Uterus (tissue), 3 donors: ENCODE measurements at regions not wholly inside any gene's neighbourhood (a gene's known extent, or its start where the extent isn't known, plus 50 kb on each side); places are given as distances from the start of the nearest gene placed in this dataset.

Experiments
- DNase-seq, 2 donors: peaks; one replicate each; pipeline ENCODE4 v3.0.0-alpha.2; 2019 to 2020
- H3K27ac ChIP-seq, 2 donors: fragments of 200-600 bp; sonication (generic); 1 replicate in 1 of 2; 2 replicates in 1 of 2; pipeline ENCODE4 v1.5.1; 2016 to 2018
- H3K27me3 ChIP-seq, 2 donors: fragments of 200-600 bp; sonication (generic); one replicate each; pipeline ENCODE4 v1.5.1; 2018 to 2019; ENCODE audit warnings: control low read depth in 1 of 2
- H3K36me3 ChIP-seq, 2 donors: fragments of 200-600 bp; sonication (generic); one replicate each; pipeline ENCODE4 v1.5.1; 2019; ENCODE audit warnings: control low read depth in 1 of 2
- H3K4me1 ChIP-seq, 2 donors: fragments of 200-600 bp; sonication (generic); one replicate each; pipeline ENCODE4 v1.5.1; 2018 to 2019; ENCODE audit warnings: control low read depth in 1 of 2
- H3K4me3 ChIP-seq, 2 donors: fragments of 200-600 bp; sonication (generic); 1 replicate in 1 of 2; 2 replicates in 1 of 2; pipeline ENCODE4 v1.5.1; 2018 to 2019; ENCODE audit warnings: mild to moderate bottlenecking in 1 of 2
- H3K9me3 ChIP-seq, 2 donors: fragments of 200-600 bp; sonication (generic); one replicate each; pipeline ENCODE4 v1.5.1; 2019; ENCODE audit warnings: control low read depth in 1 of 2
- CTCF ChIP-seq, 4 experiments: fragments of 200-600 bp in 2 of 4; fragments of 450-650 bp in 2 of 4; sonication (generic) in 2 of 4; IDR thresholded peaks; one replicate each; pipeline ENCODE4 v1.5.1; 2016 to 2019; ENCODE audit warnings: antibody characterized with exemption in 4 of 4, mild to moderate bottlenecking in 2 of 4, moderate library complexity in 1 of 4
- POLR2A ChIP-seq, 2 donors: fragments of 450-650 bp; IDR thresholded peaks; one replicate each; pipeline ENCODE4 v1.6.1; 2016; ENCODE audit warnings: antibody characterized with exemption in 2 of 2, mild to moderate bottlenecking in 1 of 2, moderate library complexity in 1 of 2
- intact Hi-C: fragments of 100-400 bp; cut with DNase I; formaldehyde crosslinking; loops from one replicate; pipeline ENCODE4 v1.15.1; 2023; ENCODE audit warnings: low total_unique reads
- donor health status: DM: yes; HTN: yes; CAD: no.

GRCh38 chr15:96593735-96594134 is 263.2 kb downstream of the NR2F2 start:
- Histone ChIP-seq H3K27me3 (no peaks in the 10 kb centered on the region), H3K36me3 (no peaks in the 10 kb centered on the region), H3K27ac (no peak overlapping the region), H3K4me3 (no peak overlapping the region), H3K9me3 (no peaks in the 10 kb centered on the region), H3K4me1 (no peaks in the 10 kb centered on the region)
- intact Hi-C loops, result no loop called here
- DNase-seq, result no peak
- TF ChIP-seq CTCF (IDR thresholded peaks at IDR 0.05), result no peak
- no peak for TF ChIP-seq POLR2A (IDR thresholded peaks at IDR 0.05)

- H3K4me1 ChIP-seq, result no peaks in the 10 kb centered on the region
- TF ChIP-seq CTCF (IDR thresholded peaks at IDR 0.05), result no peak
- TF ChIP-seq POLR2A (IDR thresholded peaks at IDR 0.05), result no peak
- H3K4me3 ChIP-seq, result no peak overlapping the region
- no peak for DNase-seq
- H3K36me3 ChIP-seq, result no peaks in the 10 kb centered on the region
- no peaks in the 10 kb centered on the region for H3K27me3 ChIP-seq
- intact Hi-C loops, result no loop called here
- no peak overlapping the region for H3K27ac ChIP-seq
- no peaks in the 10 kb centered on the region for H3K9me3 ChIP-seq
These were observed 265.5 kb downstream of the NR2F2 start for GRCh38 chr15:96595951-96596350.

GRCh38 chr15:96598514-96598913 is 268.0 kb downstream of the NR2F2 start:
- TF ChIP-seq POLR2A (IDR thresholded peaks at IDR 0.05) (no peak), CTCF (IDR thresholded peaks at IDR 0.05) (no peak)
- no peaks in the 10 kb centered on the region for H3K4me1 ChIP-seq
- no peak overlapping the region for H3K27ac ChIP-seq
- H3K4me3 ChIP-seq, result no peak overlapping the region
- no peak for DNase-seq
- no peaks in the 10 kb centered on the region for H3K27me3 ChIP-seq
- no peaks in the 10 kb centered on the region for H3K36me3 ChIP-seq
- intact Hi-C loops, result no loop called here
- H3K9me3 ChIP-seq, result no peaks in the 10 kb centered on the region

- TF ChIP-seq POLR2A (IDR thresholded peaks at IDR 0.05), result no peak
- TF ChIP-seq CTCF (IDR thresholded peaks at IDR 0.05), result no peak
- no peak overlapping the region for H3K27ac ChIP-seq
These were observed 268.8 kb downstream of the NR2F2 start for GRCh38 chr15:96599268-96599667.

GRCh38 chr15:96600350-96600749 is 269.9 kb downstream of the NR2F2 start:
- Histone ChIP-seq H3K4me1 (no peaks in the 10 kb centered on the region), H3K36me3 (no peaks in the 10 kb centered on the region), H3K4me3 (no peak overlapping the region), H3K9me3 (no peaks in the 10 kb centered on the region), H3K27ac (no peak overlapping the region), H3K27me3 (no peaks in the 10 kb centered on the region)
- no peak for TF ChIP-seq CTCF (IDR thresholded peaks at IDR 0.05)
- intact Hi-C loops, result no loop called here
- DNase-seq, result no peak

More at GRCh38 chr15:96599268-96599667, 268.8 kb downstream of the NR2F2 start:
- no peaks in the 10 kb centered on the region for H3K36me3 ChIP-seq
- no peaks in the 10 kb centered on the region for H3K4me1 ChIP-seq
- intact Hi-C loops, result no loop called here
- no peak for DNase-seq
- H3K9me3 ChIP-seq, result no peaks in the 10 kb centered on the region
- H3K27me3 ChIP-seq, result no peaks in the 10 kb centered on the region
- no peak overlapping the region for H3K4me3 ChIP-seq
